OCI-LY1 (cell line): ENCODE measurements at regions not wholly inside any gene's neighbourhood (a gene's known extent, or its start where the extent isn't known, plus 50 kb on each side); places are given as distances from the start of the nearest gene placed in this dataset.

Experiments
- EZH2 ChIP-seq: fragments of 200-600 bp; sonication (generic), shearing (Covaris generic); IDR thresholded peaks from 2 replicates; pipeline ENCODE4 v1.8.0; 2017; ENCODE audit warnings: borderline replicate concordance, mixed run types, mild to moderate bottlenecking, antibody characterized with exemption, low read length, moderate library complexity, mixed read lengths
- TF ChIP-seq, protein P1 (sequence below): fragments of 200-600 bp; sonication (generic), shearing (Covaris generic); IDR thresholded peaks from 2 replicates; pipeline ENCODE4 v1.5.1; 2017; ENCODE audit warnings: mild to moderate bottlenecking, antibody characterized with exemption, low read length, moderate library complexity, mixed read lengths

DNA sequence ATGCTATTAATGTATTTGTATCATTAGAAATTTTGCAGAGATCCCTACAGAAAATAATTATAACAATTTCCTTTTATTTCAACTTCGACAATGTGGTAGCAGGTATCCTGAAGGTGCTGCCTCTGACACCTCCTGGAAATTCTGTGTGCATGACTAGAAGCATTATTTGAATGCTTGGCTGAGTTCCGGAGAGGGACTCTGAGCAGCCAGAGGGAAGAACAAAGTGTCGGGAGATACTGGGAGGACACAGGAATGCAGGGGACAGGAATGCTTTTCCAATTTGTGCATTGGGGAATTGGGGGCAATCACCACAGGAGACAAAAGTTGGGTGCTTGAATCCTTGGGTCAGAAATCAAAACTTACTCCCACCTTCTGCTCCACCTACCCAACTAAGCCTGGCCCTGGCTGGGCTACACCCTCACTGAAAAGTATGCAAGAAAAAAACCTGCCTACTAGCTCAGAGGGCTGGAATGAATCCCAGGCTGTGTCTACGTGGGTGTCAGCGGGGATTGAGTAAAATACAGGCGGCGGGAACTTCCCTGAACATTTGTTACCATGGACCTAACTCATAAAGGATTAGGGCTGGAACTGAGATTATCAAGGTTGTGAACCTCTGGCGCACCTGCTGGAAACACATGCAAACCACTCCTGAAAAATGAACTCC lies 299.3 kb downstream of the SOX11 start:
- TF ChIP-seq, protein P1, sequence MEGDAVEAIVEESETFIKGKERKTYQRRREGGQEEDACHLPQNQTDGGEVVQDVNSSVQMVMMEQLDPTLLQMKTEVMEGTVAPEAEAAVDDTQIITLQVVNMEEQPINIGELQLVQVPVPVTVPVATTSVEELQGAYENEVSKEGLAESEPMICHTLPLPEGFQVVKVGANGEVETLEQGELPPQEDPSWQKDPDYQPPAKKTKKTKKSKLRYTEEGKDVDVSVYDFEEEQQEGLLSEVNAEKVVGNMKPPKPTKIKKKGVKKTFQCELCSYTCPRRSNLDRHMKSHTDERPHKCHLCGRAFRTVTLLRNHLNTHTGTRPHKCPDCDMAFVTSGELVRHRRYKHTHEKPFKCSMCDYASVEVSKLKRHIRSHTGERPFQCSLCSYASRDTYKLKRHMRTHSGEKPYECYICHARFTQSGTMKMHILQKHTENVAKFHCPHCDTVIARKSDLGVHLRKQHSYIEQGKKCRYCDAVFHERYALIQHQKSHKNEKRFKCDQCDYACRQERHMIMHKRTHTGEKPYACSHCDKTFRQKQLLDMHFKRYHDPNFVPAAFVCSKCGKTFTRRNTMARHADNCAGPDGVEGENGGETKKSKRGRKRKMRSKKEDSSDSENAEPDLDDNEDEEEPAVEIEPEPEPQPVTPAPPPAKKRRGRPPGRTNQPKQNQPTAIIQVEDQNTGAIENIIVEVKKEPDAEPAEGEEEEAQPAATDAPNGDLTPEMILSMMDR = no peak
- TF ChIP-seq EZH2 = no peak
